ENCODE measurements at regions not wholly inside any gene's neighbourhood (a gene's known extent, or its start where the extent isn't known, plus 50 kb on each side); places are given as distances from the start of the nearest gene placed in this dataset.

DNA sequence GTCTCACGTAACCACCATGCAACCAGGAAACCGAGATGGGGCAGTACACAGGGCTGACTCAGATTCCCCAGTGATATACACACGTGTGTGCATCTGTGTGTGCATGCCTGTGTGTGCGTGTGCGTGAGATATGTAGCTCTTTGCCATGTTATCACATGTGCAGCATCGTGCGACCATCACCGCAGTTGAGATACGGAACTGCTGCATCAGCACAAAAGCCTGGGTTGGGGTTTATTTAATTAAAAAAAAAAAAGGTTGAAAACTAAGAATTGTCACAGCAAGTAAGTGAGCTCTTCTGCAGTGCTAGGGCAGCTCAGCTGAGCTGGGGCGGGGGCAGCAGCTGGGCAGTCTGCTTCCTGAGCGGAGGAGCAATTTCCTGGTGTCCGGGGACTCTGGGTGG lies 152.5 kb downstream of the RBFOX3 start:
- TF ChIP-seq, protein P1, sequence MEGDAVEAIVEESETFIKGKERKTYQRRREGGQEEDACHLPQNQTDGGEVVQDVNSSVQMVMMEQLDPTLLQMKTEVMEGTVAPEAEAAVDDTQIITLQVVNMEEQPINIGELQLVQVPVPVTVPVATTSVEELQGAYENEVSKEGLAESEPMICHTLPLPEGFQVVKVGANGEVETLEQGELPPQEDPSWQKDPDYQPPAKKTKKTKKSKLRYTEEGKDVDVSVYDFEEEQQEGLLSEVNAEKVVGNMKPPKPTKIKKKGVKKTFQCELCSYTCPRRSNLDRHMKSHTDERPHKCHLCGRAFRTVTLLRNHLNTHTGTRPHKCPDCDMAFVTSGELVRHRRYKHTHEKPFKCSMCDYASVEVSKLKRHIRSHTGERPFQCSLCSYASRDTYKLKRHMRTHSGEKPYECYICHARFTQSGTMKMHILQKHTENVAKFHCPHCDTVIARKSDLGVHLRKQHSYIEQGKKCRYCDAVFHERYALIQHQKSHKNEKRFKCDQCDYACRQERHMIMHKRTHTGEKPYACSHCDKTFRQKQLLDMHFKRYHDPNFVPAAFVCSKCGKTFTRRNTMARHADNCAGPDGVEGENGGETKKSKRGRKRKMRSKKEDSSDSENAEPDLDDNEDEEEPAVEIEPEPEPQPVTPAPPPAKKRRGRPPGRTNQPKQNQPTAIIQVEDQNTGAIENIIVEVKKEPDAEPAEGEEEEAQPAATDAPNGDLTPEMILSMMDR (IDR thresholded peaks at IDR 0.05) = no peak
- TF ChIP-seq POLR2A (IDR thresholded peaks at IDR 0.05) = no peak

All from body of pancreas (tissue), 4 donors.